Fibroblast of the conjunctiva (primary cell): ENCODE measurements at regions not wholly inside any gene's neighbourhood (a gene's known extent, or its start where the extent isn't known, plus 50 kb on each side); places are given as distances from the start of the nearest gene placed in this dataset.

ENCODE experiments used
- DNase-seq: peaks from one replicate; pipeline ENCODE4 v3.0.0-alpha.2; 2010; ENCODE audit warnings: low read depth

DNA sequence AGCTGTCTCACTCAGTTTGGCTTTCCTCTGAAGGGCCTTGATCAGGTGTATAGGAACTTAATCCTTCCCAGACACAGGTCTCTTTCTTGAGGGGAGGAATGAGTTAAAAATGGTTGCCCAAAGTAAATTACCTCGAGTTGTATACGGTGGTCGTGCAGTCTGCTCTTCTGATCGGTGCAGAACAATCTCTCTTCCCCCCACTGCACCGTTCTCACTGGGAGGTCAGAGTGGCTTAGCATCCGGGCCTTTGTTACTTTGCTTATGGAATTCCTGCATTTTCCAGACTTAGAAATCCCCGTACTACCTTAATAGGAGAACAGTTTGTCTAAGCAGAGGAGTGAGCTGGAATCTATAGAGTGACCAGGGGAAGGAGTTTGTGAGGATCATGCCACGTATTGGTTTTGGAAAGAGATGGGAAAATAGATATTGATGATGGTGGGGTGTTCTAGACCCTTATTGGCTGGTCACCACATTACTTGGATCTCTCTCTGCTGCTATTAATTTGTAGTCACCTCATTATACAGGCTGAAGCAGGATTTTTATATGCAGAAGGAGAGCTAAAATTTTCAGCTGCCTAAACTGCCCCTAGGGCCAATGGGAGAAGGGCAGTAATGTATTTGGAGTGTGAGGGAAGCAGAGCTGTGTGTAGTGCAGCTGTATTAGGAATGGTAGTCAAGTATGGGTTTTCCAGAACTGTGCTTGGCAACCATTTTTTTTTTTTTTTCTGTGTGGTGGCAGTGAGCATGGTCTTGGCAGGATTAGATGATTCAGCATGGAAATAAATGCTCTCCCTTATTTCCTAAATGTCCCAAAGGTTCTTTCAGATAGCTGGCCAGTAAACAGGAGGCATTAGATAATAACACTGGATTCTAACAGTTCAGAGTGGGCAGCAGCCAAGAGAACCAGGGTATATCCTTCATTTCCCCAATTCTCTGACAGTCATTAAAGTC, 81.5 kb downstream of the NDUFS5 start:
- no peak for DNase-seq

DNA sequence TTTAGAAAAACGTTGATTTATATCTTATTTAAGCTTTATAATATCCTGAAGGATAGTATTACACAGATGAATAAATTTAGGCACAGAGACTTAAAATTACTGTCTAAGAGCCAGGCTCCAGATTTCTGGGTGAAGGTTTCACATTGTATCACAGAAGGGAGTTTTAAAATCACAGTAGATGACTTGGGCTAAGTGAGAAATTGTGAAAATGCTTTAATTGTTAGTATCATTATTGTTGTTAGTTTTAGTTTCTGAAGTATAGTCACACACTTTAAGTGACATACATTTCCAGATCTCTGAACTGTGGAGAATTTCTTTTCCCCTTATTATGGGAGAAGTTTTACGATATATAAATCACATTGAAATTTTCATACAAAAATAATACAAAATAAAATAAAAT, 83.5 kb downstream of the NDUFS5 start:
- no peak for DNase-seq

- DNase-seq: peak; percentile 70
Measured at GRCh38 chr1:39110325-39110851, 84.2 kb downstream of the NDUFS5 start.

DNA sequence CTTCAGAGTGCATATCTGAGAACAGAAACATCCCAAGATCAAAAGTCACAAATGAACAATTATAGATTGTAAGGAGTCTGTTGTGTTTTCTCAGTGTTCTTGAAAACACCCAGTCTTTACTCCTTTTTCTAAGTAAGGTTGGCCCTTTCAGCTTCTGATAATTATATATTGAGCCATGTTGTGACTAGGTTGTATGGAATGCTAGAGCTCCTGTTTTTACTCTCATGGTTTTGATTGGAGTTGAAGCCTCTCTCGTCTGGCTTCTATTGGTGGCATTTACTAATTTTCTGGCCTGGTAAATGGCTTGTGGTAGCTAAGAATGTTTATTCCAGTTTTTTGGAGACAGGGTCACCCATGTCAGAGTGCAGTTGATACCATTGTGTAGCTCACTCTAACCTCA, 84.7 kb downstream of the NDUFS5 start:
- no peak for DNase-seq

DNA sequence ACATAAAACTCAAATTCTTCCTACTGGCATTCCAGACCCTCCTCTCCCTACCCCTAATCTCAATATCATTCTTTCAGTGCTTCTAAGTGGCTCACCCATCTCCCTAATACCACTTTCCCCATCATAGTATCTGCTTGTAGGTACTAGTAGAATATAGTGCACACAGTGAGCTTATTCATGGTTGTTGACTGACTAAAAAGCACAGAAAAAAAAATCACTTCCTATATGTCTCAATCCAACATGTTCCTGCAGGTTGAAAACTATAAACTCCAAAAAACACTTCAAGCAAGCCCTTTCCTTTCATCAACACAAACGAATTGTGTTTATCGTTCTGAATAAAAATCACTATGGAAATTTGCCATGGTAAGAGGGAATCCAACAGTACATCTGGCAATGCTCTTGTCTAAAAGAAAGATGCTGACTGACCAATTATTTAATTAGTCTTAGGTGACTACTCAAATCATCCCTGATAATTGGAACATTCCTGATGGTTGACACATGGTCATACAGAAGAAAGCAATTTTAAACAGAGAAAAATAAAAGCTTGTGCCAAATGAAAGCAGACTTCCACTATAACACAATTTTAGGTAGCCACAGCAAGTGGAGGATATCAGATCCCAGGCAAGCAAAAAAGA, 87.1 kb downstream of the NDUFS5 start:
- DNase-seq: no peak

DNA sequence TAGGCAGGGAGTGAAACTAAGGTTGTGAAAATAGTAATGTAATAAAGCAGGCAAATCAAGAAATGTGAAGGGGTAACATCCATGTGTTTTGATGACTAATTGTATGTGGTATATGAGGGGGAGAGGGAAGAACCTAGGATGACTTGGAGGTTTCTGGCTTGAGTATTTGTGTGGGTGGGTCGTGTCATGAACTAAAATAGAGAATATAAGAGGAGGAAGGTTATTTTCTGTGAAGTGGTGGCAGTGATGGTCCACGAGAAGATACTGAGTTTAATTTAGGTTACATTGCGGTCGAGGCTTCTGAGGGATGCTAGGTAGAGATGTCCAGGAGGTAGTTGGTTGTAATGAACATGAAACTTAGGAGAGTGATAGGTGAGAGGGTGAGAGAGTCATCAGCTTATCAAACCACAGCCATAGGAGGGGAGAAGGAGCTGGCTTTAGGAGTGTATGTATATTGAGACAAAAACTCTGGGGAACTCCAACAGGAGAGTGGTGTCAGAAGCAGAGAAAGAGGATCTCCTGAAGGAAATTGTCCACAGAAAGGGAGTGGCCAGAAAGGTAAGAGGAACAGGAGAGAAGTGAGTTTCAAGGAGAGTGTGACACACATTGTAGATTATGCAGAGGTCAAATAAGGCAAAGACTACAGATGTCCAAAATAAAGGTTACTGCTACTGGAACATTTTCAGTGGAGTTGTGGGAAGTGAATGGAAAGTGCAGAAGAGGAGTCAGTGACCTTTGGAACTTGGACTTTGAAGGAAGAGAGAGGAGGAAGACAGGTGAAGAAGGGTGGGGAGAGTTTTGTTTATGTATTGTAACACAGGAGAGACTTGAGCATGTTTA, 89.0 kb upstream of the MACF1 start:
- DNase-seq: no peak

DNA sequence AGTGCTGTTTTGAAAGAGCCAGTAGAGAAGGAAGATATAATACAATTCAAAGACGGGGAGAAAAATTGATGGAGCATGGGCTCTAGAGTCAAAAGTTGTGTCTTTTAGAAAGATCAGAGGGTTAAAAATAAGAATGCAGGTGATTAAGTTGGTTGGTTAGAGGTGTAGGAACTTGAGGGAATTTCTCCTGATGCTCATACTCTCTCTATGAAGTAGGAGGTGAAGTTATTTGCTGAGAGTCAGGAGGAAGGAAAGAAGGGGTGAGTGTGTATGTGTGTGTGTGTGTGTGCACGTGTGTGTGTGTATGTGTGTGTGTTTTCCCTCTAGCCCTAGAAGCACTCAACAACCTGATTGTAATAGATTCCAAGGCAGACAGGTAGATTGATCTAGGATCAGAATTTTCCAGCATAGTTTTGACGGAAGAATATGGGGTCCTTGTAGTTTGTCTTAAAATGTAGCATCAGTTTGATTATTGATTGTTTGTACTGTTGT, 88.3 kb upstream of the MACF1 start:
- DNase-seq: no peak

- no peak for DNase-seq
Measured at GRCh38 chr1:39116860-39117728, 87.4 kb upstream of the MACF1 start.

- no peak for DNase-seq
Measured at GRCh38 chr1:39117899-39118450, 86.5 kb upstream of the MACF1 start.

- DNase-seq: no peak
Measured at GRCh38 chr1:39122056-39122455, 82.4 kb upstream of the MACF1 start.

GRCh38 chr1:39124282-39124681, 80.2 kb upstream of the MACF1 start:
- DNase-seq: no peak

DNA sequence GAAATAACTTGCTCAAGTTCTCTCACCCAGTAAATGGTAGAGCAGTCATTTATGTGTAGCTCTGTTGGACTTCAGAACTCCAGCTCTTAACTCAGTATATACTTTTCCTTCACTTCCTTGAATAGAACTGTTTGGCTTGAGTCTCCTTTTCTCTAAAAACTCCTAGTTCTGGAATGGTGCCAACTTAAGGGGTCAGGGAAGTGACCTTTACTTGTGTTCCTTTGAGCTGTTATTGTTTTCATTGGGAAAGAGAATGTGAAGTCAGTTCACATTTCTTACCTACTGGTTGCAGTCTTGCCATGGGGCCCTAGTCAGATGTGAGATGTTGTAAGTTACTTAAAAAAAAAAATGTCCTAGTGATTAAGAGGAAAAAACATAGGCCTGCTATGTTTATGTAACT, 77.0 kb upstream of the MACF1 start:
- DNase-seq: peak; percentile 85

- DNase-seq: no peak
Measured at GRCh38 chr1:39128126-39128525, 76.4 kb upstream of the MACF1 start.

DNA sequence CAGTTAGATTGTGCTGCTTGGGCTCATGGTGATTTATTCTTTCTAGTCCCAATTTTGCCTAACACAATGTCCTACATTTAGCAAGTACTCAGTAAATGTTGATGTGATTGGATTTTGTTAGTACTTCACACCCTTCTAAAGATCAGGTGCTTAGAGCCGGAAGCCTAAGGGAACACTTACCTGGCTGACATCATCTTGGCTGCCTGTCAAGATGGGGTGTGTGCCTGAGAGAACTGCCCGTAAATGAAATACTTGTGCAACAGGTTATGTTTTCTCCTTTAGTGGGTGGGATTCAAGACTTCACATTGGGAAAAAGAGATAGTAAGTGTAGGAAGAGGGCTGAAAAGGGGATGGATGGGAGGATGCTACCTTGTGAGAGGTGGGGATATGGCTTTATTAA, 75.5 kb upstream of the MACF1 start:
- DNase-seq: no peak

DNA sequence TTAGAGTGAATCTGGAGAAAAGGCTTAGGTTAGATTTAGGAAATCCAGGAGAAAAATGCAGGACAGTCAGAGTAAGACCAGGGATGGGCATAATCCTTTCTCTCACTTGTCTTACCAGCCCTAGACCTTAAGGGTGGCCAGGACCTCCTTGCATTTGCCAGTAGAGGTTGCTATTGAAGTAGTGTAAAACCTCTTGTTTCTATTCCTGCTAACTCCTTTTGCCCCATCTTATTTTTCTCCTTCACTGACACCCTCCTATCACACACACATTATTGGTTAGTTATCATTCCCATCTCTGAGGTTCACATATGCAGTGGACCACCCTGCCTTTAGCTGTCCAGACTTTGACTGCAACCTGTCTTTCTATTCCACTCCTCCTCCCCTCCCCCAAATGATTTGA, 75.0 kb upstream of the MACF1 start:
- no peak for DNase-seq

DNA sequence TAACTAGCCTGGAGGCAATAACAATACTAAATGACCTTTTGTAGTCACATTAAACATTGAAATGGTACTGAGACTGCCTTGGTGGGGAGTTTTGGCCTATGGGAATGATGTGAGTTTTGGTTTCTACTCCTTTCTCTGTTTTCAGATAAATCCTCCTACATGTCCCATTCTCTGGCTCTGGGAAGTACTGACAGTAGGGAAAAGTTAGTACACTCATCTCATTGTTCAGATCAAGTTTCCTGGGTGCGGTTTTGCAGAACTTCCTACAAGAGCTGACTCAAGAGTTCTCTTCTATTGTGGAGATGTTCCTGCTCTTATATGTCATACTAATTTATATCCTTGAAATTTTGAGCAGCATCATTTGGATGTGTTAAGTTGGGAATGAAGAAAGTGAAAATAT, 74.2 kb upstream of the MACF1 start:
- DNase-seq: peak; percentile 62

DNA sequence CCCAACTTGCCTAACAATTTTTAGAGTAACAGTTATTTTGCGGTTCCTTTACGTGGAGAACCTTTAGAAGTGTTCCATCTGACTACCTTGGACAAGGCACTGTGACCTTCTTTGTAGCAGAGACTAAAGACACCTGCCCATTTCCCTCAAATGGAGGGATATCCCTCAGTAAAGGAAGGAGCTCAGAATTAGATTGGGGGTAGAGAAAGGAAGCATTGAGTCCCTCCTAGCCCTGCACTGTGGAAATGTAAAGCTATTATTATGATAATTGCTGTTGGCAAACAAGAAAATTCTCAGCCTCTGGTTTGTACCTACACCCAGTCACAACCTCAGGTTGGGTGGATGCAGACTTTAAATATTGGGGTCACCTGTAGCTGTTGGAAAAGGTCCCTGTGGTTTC, 72.6 kb upstream of the MACF1 start:
- no peak for DNase-seq

- no peak for DNase-seq
Measured at GRCh38 chr1:39132505-39133339, 71.8 kb upstream of the MACF1 start.

DNA sequence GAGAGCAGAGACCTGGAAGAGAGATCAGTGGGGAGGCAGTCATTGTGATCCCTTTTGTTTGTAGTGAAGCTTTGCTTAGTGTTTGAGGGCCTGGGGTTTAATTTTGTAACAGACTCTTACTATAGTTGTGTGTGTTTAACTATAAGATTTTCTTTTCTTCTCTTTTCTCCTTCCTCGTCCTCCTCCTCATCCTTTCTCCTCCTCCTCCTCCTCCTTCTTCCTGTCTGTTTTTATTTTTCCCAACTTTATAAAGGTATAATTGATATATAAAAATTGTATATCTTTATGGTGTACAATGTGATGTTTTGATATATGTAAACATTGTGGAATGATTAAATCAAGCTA, 71.2 kb upstream of the MACF1 start:
- DNase-seq: no peak

DNA sequence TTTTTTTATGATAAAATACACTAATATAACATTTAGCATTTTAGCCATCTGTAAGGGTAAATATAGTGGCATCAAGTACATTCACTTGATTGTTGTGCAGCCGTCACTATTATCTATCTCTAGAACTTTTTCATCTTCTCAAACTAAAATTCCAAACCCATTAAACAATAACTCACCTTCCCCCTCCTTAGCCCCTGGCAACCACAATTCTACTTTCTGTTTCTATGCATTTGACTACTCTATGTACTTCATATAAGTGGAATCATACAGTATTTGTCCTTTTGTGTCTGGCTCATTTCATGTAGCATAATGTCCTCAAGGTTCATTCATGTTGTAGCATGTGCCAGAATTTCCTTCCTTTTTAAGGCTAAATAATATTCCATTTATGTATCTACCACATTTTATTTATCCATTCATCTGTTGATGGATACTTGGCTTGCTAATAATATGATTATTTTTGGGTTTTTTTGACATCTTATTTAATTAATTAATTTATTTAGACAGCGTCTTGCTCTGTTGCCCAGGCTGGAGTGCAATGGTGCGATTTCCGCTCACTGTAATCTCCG, 69.6 kb upstream of the MACF1 start:
- no peak for DNase-seq
